ENCODE measurements at regions not wholly inside any gene's neighbourhood (a gene's known extent, or its start where the extent isn't known, plus 50 kb on each side); places are given as distances from the start of the nearest gene placed in this dataset.

- Histone ChIP-seq H3K4me2 (ENCODE audit: unreplicated experiment) (no peak overlapping the region), H3K36me3 (ENCODE audit: low read depth) (no peaks in the 10 kb centered on the region), H3K27me3 (replicated peaks; ENCODE audit: insufficient read depth) (no peaks in the 10 kb centered on the region), H3K9me2 (ENCODE audit: insufficient read depth) (no peaks in the 10 kb centered on the region), H3K9me3 (ENCODE audit: low read depth) (no peaks in the 10 kb centered on the region), H3K27ac (no peak overlapping the region), H3K79me2 (ENCODE audit: insufficient read depth) (no peaks in the 10 kb centered on the region), H4K20me1 (ENCODE audit: insufficient read depth) (no peaks in the 10 kb centered on the region), H3K9ac (no peak overlapping the region), H2AFZ (no peak overlapping the region), H3K4me3 (no peak overlapping the region), H3F3A (ENCODE audit: insufficient read depth) (no peaks in the 10 kb centered on the region), H3K4me1 (ENCODE audit: insufficient read depth) (no peaks in the 10 kb centered on the region)
- DNase-seq, result peak; percentile 21
- in situ Hi-C loops (cut with MboI), result no loop called here
- TF ChIP-seq EZH2phosphoT487 (IDR thresholded peaks at IDR 0.05; ENCODE audit: insufficient read depth, low read depth), result no peak
- TF ChIP-seq EZH2 (IDR thresholded peaks at IDR 0.05; ENCODE audit: insufficient read depth, poor library complexity, severe bottlenecking), result no peak
These were observed 396.4 kb upstream of the STEAP1 start for GRCh38 chr7:89757910-89758309.

GRCh38 chr7:89760690-89761089 lies 393.6 kb upstream of the STEAP1 start:
- H3K27me3 ChIP-seq (replicated peaks; ENCODE audit: insufficient read depth), result no peaks in the 10 kb centered on the region

GRCh38 chr7:89761173-89761572 lies 393.1 kb upstream of the STEAP1 start:
- H4K20me1 ChIP-seq (ENCODE audit: insufficient read depth), result no peaks in the 10 kb centered on the region
- no peaks in the 10 kb centered on the region for H3K27me3 ChIP-seq (replicated peaks; ENCODE audit: insufficient read depth)
- H3K4me1 ChIP-seq (ENCODE audit: insufficient read depth), result no peaks in the 10 kb centered on the region
- no peaks in the 10 kb centered on the region for H3K79me2 ChIP-seq (ENCODE audit: insufficient read depth)
- H2AFZ ChIP-seq, result no peak overlapping the region
- no peaks in the 10 kb centered on the region for H3F3A ChIP-seq (ENCODE audit: insufficient read depth)
- no peaks in the 10 kb centered on the region for H3K36me3 ChIP-seq (ENCODE audit: low read depth)
- H3K4me3 ChIP-seq, result no peak overlapping the region
- 0 to 29% methylated on average over 1 of the region's 1 CpG for WGBS, 2 experiments (ENCODE audit: low coverage in 1 of 2, low lambda C conversion rate in 2 of 2, missing lambda C conversion rate in 2 of 2)
- no peak overlapping the region for H3K4me2 ChIP-seq (ENCODE audit: unreplicated experiment)
- no peak overlapping the region for H3K9ac ChIP-seq
- H3K27ac ChIP-seq, result no peak overlapping the region
- TF ChIP-seq EZH2phosphoT487 (IDR thresholded peaks at IDR 0.05; ENCODE audit: insufficient read depth, low read depth), result no peak
- no peak for TF ChIP-seq EZH2 (IDR thresholded peaks at IDR 0.05; ENCODE audit: insufficient read depth, poor library complexity, severe bottlenecking)
- no peak for DNase-seq
- no peaks in the 10 kb centered on the region for H3K9me3 ChIP-seq (ENCODE audit: low read depth)
- in situ Hi-C loops (cut with MboI), result no loop called here
- no peaks in the 10 kb centered on the region for H3K9me2 ChIP-seq (ENCODE audit: insufficient read depth)

More at GRCh38 chr7:89760690-89761089, 393.6 kb upstream of the STEAP1 start:
- Histone ChIP-seq H3K4me3 (no peak overlapping the region), H3K4me2 (ENCODE audit: unreplicated experiment) (no peak overlapping the region), H3K9me2 (ENCODE audit: insufficient read depth) (no peaks in the 10 kb centered on the region), H4K20me1 (ENCODE audit: insufficient read depth) (no peaks in the 10 kb centered on the region), H3K9ac (no peak overlapping the region), H3K27ac (no peak overlapping the region), H3K4me1 (ENCODE audit: insufficient read depth) (no peaks in the 10 kb centered on the region), H3K36me3 (ENCODE audit: low read depth) (no peaks in the 10 kb centered on the region), H2AFZ (no peak overlapping the region), H3K79me2 (ENCODE audit: insufficient read depth) (no peaks in the 10 kb centered on the region), H3K9me3 (ENCODE audit: low read depth) (no peaks in the 10 kb centered on the region), H3F3A (ENCODE audit: insufficient read depth) (no peaks in the 10 kb centered on the region)
- 40 to 43% methylated on average over 3 of the region's 3 CpGs for WGBS, 2 experiments (ENCODE audit: low coverage in 1 of 2, low lambda C conversion rate in 2 of 2, missing lambda C conversion rate in 2 of 2)
- DNase-seq, result no peak
- TF ChIP-seq EZH2phosphoT487 (IDR thresholded peaks at IDR 0.05; ENCODE audit: insufficient read depth, low read depth) (no peak), EZH2 (IDR thresholded peaks at IDR 0.05; ENCODE audit: insufficient read depth, poor library complexity, severe bottlenecking) (no peak)
- in situ Hi-C loops (cut with MboI), result no loop called here

GRCh38 chr7:89770161-89770560 lies 384.1 kb upstream of the STEAP1 start:
- Histone ChIP-seq H3K9me2 (ENCODE audit: insufficient read depth) (no peaks in the 10 kb centered on the region), H3K27me3 (replicated peaks; ENCODE audit: insufficient read depth) (no peaks in the 10 kb centered on the region), H3K9me3 (ENCODE audit: low read depth) (no peaks in the 10 kb centered on the region), H2AFZ (no peak overlapping the region), H3K4me1 (ENCODE audit: insufficient read depth) (no peaks in the 10 kb centered on the region), H3F3A (ENCODE audit: insufficient read depth) (no peaks in the 10 kb centered on the region), H3K9ac (no peak overlapping the region), H3K36me3 (ENCODE audit: low read depth) (no peaks in the 10 kb centered on the region), H3K79me2 (ENCODE audit: insufficient read depth) (no peaks in the 10 kb centered on the region), H4K20me1 (ENCODE audit: insufficient read depth) (no peaks in the 10 kb centered on the region), H3K27ac (no peak overlapping the region), H3K4me3 (no peak overlapping the region), H3K4me2 (ENCODE audit: unreplicated experiment) (no peak overlapping the region)
- 65 to 73% methylated on average over 4 of the region's 4 CpGs for WGBS, 2 experiments (ENCODE audit: low coverage in 1 of 2, low lambda C conversion rate in 2 of 2, missing lambda C conversion rate in 2 of 2)
- no peak for TF ChIP-seq EZH2phosphoT487 (IDR thresholded peaks at IDR 0.05; ENCODE audit: insufficient read depth, low read depth)
- no peak for TF ChIP-seq EZH2 (IDR thresholded peaks at IDR 0.05; ENCODE audit: insufficient read depth, poor library complexity, severe bottlenecking)
- in situ Hi-C loops (cut with MboI), result no loop called here
- no peak for DNase-seq

- in situ Hi-C loops (cut with MboI), result no loop called here
- no peaks in the 10 kb centered on the region for H3K9me3 ChIP-seq (ENCODE audit: low read depth)
- no peak overlapping the region for H3K4me2 ChIP-seq (ENCODE audit: unreplicated experiment)
- DNase-seq, result peak; percentile 17
- no peaks in the 10 kb centered on the region for H3K9me2 ChIP-seq (ENCODE audit: insufficient read depth)
- H3K4me1 ChIP-seq (ENCODE audit: insufficient read depth), result no peaks in the 10 kb centered on the region
- H4K20me1 ChIP-seq (ENCODE audit: insufficient read depth), result no peaks in the 10 kb centered on the region
- no peak overlapping the region for H2AFZ ChIP-seq
- H3F3A ChIP-seq (ENCODE audit: insufficient read depth), result no peaks in the 10 kb centered on the region
- TF ChIP-seq EZH2 (IDR thresholded peaks at IDR 0.05; ENCODE audit: insufficient read depth, poor library complexity, severe bottlenecking) (no peak), EZH2phosphoT487 (IDR thresholded peaks at IDR 0.05; ENCODE audit: insufficient read depth, low read depth) (no peak)
- no peaks in the 10 kb centered on the region for H3K27me3 ChIP-seq (replicated peaks; ENCODE audit: insufficient read depth)
- 28 to 29% methylated on average over 3 of the region's 3 CpGs for WGBS, 2 experiments (ENCODE audit: low coverage in 1 of 2, low lambda C conversion rate in 2 of 2, missing lambda C conversion rate in 2 of 2)
- H3K4me3 ChIP-seq, result no peak overlapping the region
- no peaks in the 10 kb centered on the region for H3K79me2 ChIP-seq (ENCODE audit: insufficient read depth)
- H3K9ac ChIP-seq, result no peak overlapping the region
- no peak overlapping the region for H3K27ac ChIP-seq
- H3K36me3 ChIP-seq (ENCODE audit: low read depth), result no peaks in the 10 kb centered on the region
These were observed 383.1 kb upstream of the STEAP1 start for GRCh38 chr7:89771003-89771636.

All from GM23248 (cell line).